ENCODE measurements at regions not wholly inside any gene's neighbourhood (a gene's known extent, or its start where the extent isn't known, plus 50 kb on each side); places are given as distances from the start of the nearest gene placed in this dataset.

GRCh38 chr13:53494406-53494805 is 465.8 kb downstream of the OLFM4 start:
- no peak for TF ChIP-seq CTCF (IDR thresholded peaks at IDR 0.05; ENCODE audit: low read depth, low read length, poor library complexity, severe bottlenecking)
- no peak for TF ChIP-seq EZH2phosphoT487 (IDR thresholded peaks at IDR 0.05; ENCODE audit: borderline replicate concordance, low read length)
